ENCODE measurements at regions not wholly inside any gene's neighbourhood (a gene's known extent, or its start where the extent isn't known, plus 50 kb on each side); places are given as distances from the start of the nearest gene placed in this dataset.

GRCh38 chr6:63121166-63121565, 90.1 kb upstream of the FKBP1C start:
- Histone ChIP-seq H3K4me3 (no peak overlapping the region), H3K27ac (no peak overlapping the region), H3K36me3 (no peaks in the 10 kb centered on the region), H3K27me3 (no peaks in the 10 kb centered on the region), H3K4me1 (no peaks in the 10 kb centered on the region), H3K9me3 (no peaks in the 10 kb centered on the region)
- no peak for DNase-seq
- FAIRE-seq = no peak
- no peak for TF ChIP-seq CTCF (IDR thresholded peaks at IDR 0.05)
- intact Hi-C loops (cut with DNase I) = no loop called here
- 21 to 37% methylated on average over 2 of the region's 2 CpGs for WGBS, 2 donors
- ATAC-seq = no peak

DNA sequence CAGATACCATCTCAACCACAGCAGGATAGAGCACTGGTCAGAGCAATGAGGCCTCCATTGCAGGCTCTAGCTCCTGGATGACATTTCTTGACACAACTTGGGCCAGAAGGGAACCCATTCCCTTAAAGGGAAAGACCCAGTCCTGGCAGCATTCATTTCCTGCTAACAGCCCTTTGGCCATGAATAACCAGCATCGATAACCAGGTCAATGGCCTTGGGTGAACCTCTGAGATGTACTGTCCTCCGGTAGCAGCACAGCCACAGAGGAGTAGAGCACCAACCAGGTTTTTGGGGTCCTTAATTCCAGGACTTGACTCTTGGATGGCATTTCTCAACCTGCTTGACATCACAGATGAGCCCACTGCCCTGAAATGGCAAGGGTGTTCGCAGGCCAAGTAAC, 71.2 kb upstream of the FKBP1C start:
- ATAC-seq = no peak
- Histone ChIP-seq H3K4me1 (no peaks in the 10 kb centered on the region), H3K9me3 (no peaks in the 10 kb centered on the region), H3K27me3 (no peaks in the 10 kb centered on the region), H3K27ac (no peak overlapping the region), H3K36me3 (no peaks in the 10 kb centered on the region), H3K4me3 (no peak overlapping the region)
- DNase-seq = no peak
- FAIRE-seq = no peak
- intact Hi-C loops (cut with DNase I) = no loop called here
- 90 to 95% methylated on average over 3 of the region's 3 CpGs for WGBS, 2 donors
- TF ChIP-seq CTCF (IDR thresholded peaks at IDR 0.05) = no peak

GRCh38 chr6:63140692-63141318, 70.5 kb upstream of the FKBP1C start:
- ATAC-seq (no peak), FAIRE-seq (no peak), DNase-seq (no peak)
- no peaks in the 10 kb centered on the region for H3K36me3 ChIP-seq
- no peak for TF ChIP-seq CTCF (IDR thresholded peaks at IDR 0.05)
- H3K9me3 ChIP-seq = no peaks in the 10 kb centered on the region
- intact Hi-C loops (cut with DNase I) = no loop called here
- H3K4me3 ChIP-seq = no peak overlapping the region
- WGBS, 2 donors = 84 to 95% methylated on average over 2 of the region's 2 CpGs
- no peak overlapping the region for H3K27ac ChIP-seq
- H3K4me1 ChIP-seq = no peaks in the 10 kb centered on the region
- H3K27me3 ChIP-seq = no peaks in the 10 kb centered on the region

DNA sequence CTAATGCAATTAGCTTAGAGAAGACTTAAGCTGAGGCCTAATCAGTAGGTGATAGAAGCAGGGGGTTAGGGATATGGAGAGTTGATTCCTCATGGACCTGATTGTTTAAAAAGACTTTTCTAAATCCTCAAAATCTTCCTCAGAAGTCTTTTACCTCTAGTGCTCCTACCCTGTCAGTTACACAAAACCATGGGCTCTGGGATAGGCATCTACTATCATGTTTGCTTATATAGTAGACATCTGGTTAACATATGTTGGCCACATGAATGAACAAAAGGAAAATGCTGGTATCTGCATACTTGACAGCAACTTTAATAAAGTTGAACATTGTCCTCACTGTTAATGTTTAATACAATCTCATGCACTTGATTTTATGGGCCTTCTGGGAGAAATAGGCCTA, 61.5 kb upstream of the FKBP1C start:
- no peak for ATAC-seq
- Histone ChIP-seq H3K4me3 (no peak overlapping the region), H3K36me3 (no peaks in the 10 kb centered on the region), H3K9me3 (no peaks in the 10 kb centered on the region), H3K27ac (no peak overlapping the region), H3K27me3 (no peaks in the 10 kb centered on the region), H3K4me1 (no peaks in the 10 kb centered on the region)
- no peak for FAIRE-seq
- no peak for DNase-seq
- TF ChIP-seq CTCF (IDR thresholded peaks at IDR 0.05) = no peak
- intact Hi-C loops (cut with DNase I) = no loop called here

DNA sequence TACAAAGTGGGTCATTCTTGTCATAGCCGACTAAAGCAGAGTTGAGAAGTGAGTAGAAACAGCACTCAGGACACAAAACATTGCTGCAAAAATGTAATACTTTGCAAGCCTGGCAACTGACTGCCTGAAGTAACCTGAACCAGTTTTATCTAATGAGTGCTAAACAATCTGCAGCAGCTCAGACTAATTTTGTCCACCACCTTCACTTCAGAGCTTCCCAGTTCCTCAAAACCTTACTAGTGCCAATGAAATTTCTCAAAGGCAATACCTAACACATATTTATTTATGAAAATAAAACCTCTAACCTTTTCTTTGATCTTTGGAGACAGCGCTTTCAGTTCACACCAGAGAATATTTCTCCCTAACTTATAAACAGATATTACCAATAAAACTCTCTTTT, 56.7 kb upstream of the FKBP1C start:
- H3K4me1 ChIP-seq = no peaks in the 10 kb centered on the region
- DNase-seq = no peak
- H3K27ac ChIP-seq = no peak overlapping the region
- no peaks in the 10 kb centered on the region for H3K36me3 ChIP-seq
- intact Hi-C loops (cut with DNase I) = no loop called here
- ATAC-seq = no peak
- H3K27me3 ChIP-seq = no peaks in the 10 kb centered on the region
- no peak overlapping the region for H3K4me3 ChIP-seq
- 75 to 85% methylated on average over 2 of the region's 2 CpGs for WGBS, 2 donors
- H3K9me3 ChIP-seq = no peaks in the 10 kb centered on the region
- TF ChIP-seq CTCF (IDR thresholded peaks at IDR 0.05) = no peak
- FAIRE-seq = no peak

Measured in pancreas (tissue), 10 donors.